Thymus (tissue), 11 donors: ENCODE measurements at regions not wholly inside any gene's neighbourhood (a gene's known extent, or its start where the extent isn't known, plus 50 kb on each side); places are given as distances from the start of the nearest gene placed in this dataset.
A peak's percentile ranks its signal among the peaks of the same experiment; 100 is the strongest.

Source experiments
- DNase-seq, 9 donors: peaks; one replicate each; pipeline ENCODE4 v3.0.0-alpha.2; 2013; ENCODE audit warnings: low spot score in 9 of 9, low read depth in 6 of 9, missing footprints in 1 of 9
- H3K27ac ChIP-seq, 2 donors: one replicate each; pipeline ENCODE4 v1.5.1; 2013; ENCODE audit warnings: control low read depth in 1 of 2, low read depth in 1 of 2, low read length in 1 of 2, mild to moderate bottlenecking in 1 of 2, moderate library complexity in 1 of 2
- H3K27me3 ChIP-seq, 2 donors: one replicate each; pipeline ENCODE4 v1.5.1; 2013; ENCODE audit warnings: low read length in 1 of 2; ENCODE audit not compliant: control insufficient read depth in 2 of 2, insufficient read depth in 1 of 2
- H3K36me3 ChIP-seq, 2 donors: one replicate each; pipeline ENCODE4 v1.5.1; 2013; ENCODE audit warnings: low read length in 1 of 2, mild to moderate bottlenecking in 1 of 2, moderate library complexity in 1 of 2; ENCODE audit not compliant: control insufficient read depth in 2 of 2, insufficient read depth in 2 of 2
- H3K4me1 ChIP-seq, 2 donors: one replicate each; pipeline ENCODE4 v1.5.1; 2013; ENCODE audit warnings: low read length in 2 of 2; ENCODE audit not compliant: control insufficient read depth in 2 of 2, insufficient read depth in 2 of 2
- H3K4me3 ChIP-seq, 2 donors: one replicate each; pipeline ENCODE4 v1.5.1; 2013; ENCODE audit warnings: low read length in 2 of 2, control low read depth in 1 of 2, mild to moderate bottlenecking in 1 of 2
- H3K9me3 ChIP-seq, 2 donors: one replicate each; pipeline ENCODE4 v1.5.1; 2013; ENCODE audit warnings: low read length in 1 of 2, mild to moderate bottlenecking in 1 of 2; ENCODE audit not compliant: control insufficient read depth in 2 of 2, insufficient read depth in 1 of 2
- WGBS: extraction: QIAGEN DNeasy Blood & Tissue Kit; methylation state at CpG from one replicate; pipeline ENCODE4 v1.1.7; 2013; 5-methylcytosine and 5-hydroxymethylcytosine counted together
- donor health status: healthy.

- H3K36me3 ChIP-seq, result no peaks in the 10 kb centered on the region
- H3K4me1 ChIP-seq, result no peaks in the 10 kb centered on the region
- H3K4me3 ChIP-seq, result no peak overlapping the region
- no peaks in the 10 kb centered on the region for H3K9me3 ChIP-seq
- H3K27me3 ChIP-seq, result no peaks in the 10 kb centered on the region
- DNase-seq, result no peak
- 97% methylated on average over 1 of the region's 1 CpG for WGBS
- H3K27ac ChIP-seq, result no peak overlapping the region
Observed at GRCh38 chr7:15924910-15925309, 238.4 kb upstream of the MEOX2 start.

GRCh38 chr7:15922002-15922401 is 235.5 kb upstream of the MEOX2 start:
- no peak for DNase-seq
- Histone ChIP-seq H3K27me3 (no peaks in the 10 kb centered on the region), H3K4me3 (no peak overlapping the region), H3K36me3 (no peaks in the 10 kb centered on the region), H3K4me1 (no peaks in the 10 kb centered on the region), H3K9me3 (no peaks in the 10 kb centered on the region), H3K27ac (no peak overlapping the region)

- H3K27ac ChIP-seq, result no peak overlapping the region
- H3K36me3 ChIP-seq, result no peaks in the 10 kb centered on the region
- H3K9me3 ChIP-seq, result no peaks in the 10 kb centered on the region
- WGBS, result 77% methylated on average over 3 of the region's 3 CpGs
- H3K4me1 ChIP-seq, result no peaks in the 10 kb centered on the region
- no peak for DNase-seq
- H3K27me3 ChIP-seq, result no peaks in the 10 kb centered on the region
- no peak overlapping the region for H3K4me3 ChIP-seq
Observed at GRCh38 chr7:15921576-15921975, 235.1 kb upstream of the MEOX2 start.

GRCh38 chr7:15920953-15921352 is 234.5 kb upstream of the MEOX2 start:
- H3K4me3 ChIP-seq, result no peak overlapping the region
- DNase-seq, result no peak
- no peaks in the 10 kb centered on the region for H3K9me3 ChIP-seq
- WGBS, result 90% methylated on average over 7 of the region's 7 CpGs
- no peaks in the 10 kb centered on the region for H3K36me3 ChIP-seq
- no peaks in the 10 kb centered on the region for H3K27me3 ChIP-seq
- no peak overlapping the region for H3K27ac ChIP-seq
- no peaks in the 10 kb centered on the region for H3K4me1 ChIP-seq

GRCh38 chr7:15916681-15917380 is 230.3 kb upstream of the MEOX2 start:
- Histone ChIP-seq H3K4me3 (no peak overlapping the region), H3K27me3 (no peaks in the 10 kb centered on the region), H3K4me1 (no peaks in the 10 kb centered on the region), H3K27ac (peak overlapping the region in 1 of 2 donors; percentile 47), H3K36me3 (no peaks in the 10 kb centered on the region), H3K9me3 (no peaks in the 10 kb centered on the region)
- WGBS, result 89% methylated on average over 4 of the region's 4 CpGs
- no peak for DNase-seq

GRCh38 chr7:15915686-15916293 is 229.3 kb upstream of the MEOX2 start:
- Histone ChIP-seq H3K36me3 (no peaks in the 10 kb centered on the region), H3K27me3 (no peaks in the 10 kb centered on the region), H3K9me3 (no peaks in the 10 kb centered on the region), H3K4me1 (no peaks in the 10 kb centered on the region), H3K27ac (no peak overlapping the region), H3K4me3 (no peak overlapping the region)
- no peak for DNase-seq
- WGBS, result 93% methylated on average over 6 of the region's 6 CpGs

GRCh38 chr7:15914611-15915010 is 228.1 kb upstream of the MEOX2 start:
- Histone ChIP-seq H3K27ac (no peak overlapping the region), H3K36me3 (no peaks in the 10 kb centered on the region), H3K9me3 (no peaks in the 10 kb centered on the region), H3K27me3 (no peaks in the 10 kb centered on the region), H3K4me3 (no peak overlapping the region), H3K4me1 (no peaks in the 10 kb centered on the region)
- DNase-seq, result no peak
- 95% methylated on average over 2 of the region's 2 CpGs for WGBS

- Histone ChIP-seq H3K27me3 (no peaks in the 10 kb centered on the region), H3K9me3 (no peaks in the 10 kb centered on the region), H3K36me3 (no peaks in the 10 kb centered on the region), H3K4me1 (no peaks in the 10 kb centered on the region), H3K27ac (no peak overlapping the region), H3K4me3 (no peak overlapping the region)
- DNase-seq, result no peak
- 100% methylated on average over 1 of the region's 1 CpG for WGBS
Observed at GRCh38 chr7:15906436-15906835, 220.0 kb upstream of the MEOX2 start.

GRCh38 chr7:15905251-15906040 is 219.0 kb upstream of the MEOX2 start:
- DNase-seq, result no peak
- Histone ChIP-seq H3K27ac (no peak overlapping the region), H3K36me3 (no peaks in the 10 kb centered on the region), H3K27me3 (no peaks in the 10 kb centered on the region), H3K4me1 (no peaks in the 10 kb centered on the region), H3K4me3 (no peak overlapping the region), H3K9me3 (no peaks in the 10 kb centered on the region)
- WGBS, result 86% methylated on average over 8 of the region's 8 CpGs
